Progenitor cell of endocrine pancreas (in vitro differentiated cells): ENCODE measurements at regions not wholly inside any gene's neighbourhood (a gene's known extent, or its start where the extent isn't known, plus 50 kb on each side); places are given as distances from the start of the nearest gene placed in this dataset.
"Not testable (repeated sequence)": the region's sequence is repeated elsewhere in the genome, so short reads cannot be mapped to it uniquely, and the experiment has no call there.

Experiments used
- DNase-seq: peaks from one replicate; pipeline ENCODE4 v3.0.0; 2021; ENCODE audit warnings: low spot score; ENCODE audit not compliant: unreplicated experiment
- H3K27ac Mint-ChIP-seq: 2 replicates; pipeline ENCODE4 v1.8.0; 2021; ENCODE audit warnings: mild to moderate bottlenecking, moderate library complexity, mixed read lengths
- H3K27me3 Mint-ChIP-seq: 2 replicates; pipeline ENCODE4 v1.8.0; 2021; ENCODE audit warnings: mixed read lengths
- H3K36me3 Mint-ChIP-seq: 2 replicates; pipeline ENCODE4 v1.8.0; 2022; ENCODE audit warnings: mixed read lengths; ENCODE audit not compliant: insufficient read depth
- H3K4me1 Mint-ChIP-seq: 2 replicates; pipeline ENCODE4 v1.8.0; 2021; ENCODE audit warnings: low read depth, mixed read lengths
- H3K4me3 Mint-ChIP-seq: 2 replicates; pipeline ENCODE4 v1.8.0; 2021; ENCODE audit warnings: low read depth, mild to moderate bottlenecking, moderate library complexity, mixed read lengths
- H3K9me3 Mint-ChIP-seq: 2 replicates; pipeline ENCODE4 v1.8.0; 2021; ENCODE audit warnings: low read depth, mixed read lengths
- TF ChIP-seq, protein P1 (sequence below): fragments of 200-600 bp; sonication (generic); IDR thresholded peaks from one replicate; pipeline ENCODE4 v1.5.0; 2021; ENCODE audit warnings: antibody characterized with exemption, mild to moderate bottlenecking; ENCODE audit not compliant: unreplicated experiment

DNA sequence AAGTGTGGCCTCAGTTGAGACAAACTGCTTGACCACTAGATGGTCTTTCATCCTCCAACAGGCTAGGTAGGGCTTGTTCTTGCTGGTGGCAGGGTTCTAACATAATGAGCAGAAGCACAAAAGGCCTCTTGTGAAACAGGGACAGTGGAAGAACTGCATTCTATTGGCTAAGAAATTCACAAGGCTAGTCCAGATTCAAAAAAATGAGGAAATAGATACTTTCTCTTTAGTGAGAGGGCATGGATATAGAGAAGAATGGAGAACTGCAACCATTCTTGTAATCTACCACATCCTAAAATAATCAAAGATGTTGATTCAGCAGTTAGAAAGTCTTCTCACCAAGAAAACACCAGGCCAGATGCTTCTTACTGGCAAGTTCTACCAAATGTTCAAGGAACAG, 143.7 kb upstream of the LRIG1 start:
- TF ChIP-seq, protein P1, sequence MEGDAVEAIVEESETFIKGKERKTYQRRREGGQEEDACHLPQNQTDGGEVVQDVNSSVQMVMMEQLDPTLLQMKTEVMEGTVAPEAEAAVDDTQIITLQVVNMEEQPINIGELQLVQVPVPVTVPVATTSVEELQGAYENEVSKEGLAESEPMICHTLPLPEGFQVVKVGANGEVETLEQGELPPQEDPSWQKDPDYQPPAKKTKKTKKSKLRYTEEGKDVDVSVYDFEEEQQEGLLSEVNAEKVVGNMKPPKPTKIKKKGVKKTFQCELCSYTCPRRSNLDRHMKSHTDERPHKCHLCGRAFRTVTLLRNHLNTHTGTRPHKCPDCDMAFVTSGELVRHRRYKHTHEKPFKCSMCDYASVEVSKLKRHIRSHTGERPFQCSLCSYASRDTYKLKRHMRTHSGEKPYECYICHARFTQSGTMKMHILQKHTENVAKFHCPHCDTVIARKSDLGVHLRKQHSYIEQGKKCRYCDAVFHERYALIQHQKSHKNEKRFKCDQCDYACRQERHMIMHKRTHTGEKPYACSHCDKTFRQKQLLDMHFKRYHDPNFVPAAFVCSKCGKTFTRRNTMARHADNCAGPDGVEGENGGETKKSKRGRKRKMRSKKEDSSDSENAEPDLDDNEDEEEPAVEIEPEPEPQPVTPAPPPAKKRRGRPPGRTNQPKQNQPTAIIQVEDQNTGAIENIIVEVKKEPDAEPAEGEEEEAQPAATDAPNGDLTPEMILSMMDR: no peak
- Mint-ChIP-seq H3K36me3 (no peaks in the 10 kb centered on the region), H3K4me1 (peaks cover 11% of the 10 kb centered on the region), H3K27me3 (no peaks in the 10 kb centered on the region), H3K27ac (no peak overlapping the region), H3K4me3 (no peak overlapping the region), H3K9me3 (peaks cover 3% of the 10 kb centered on the region)
- DNase-seq: no peak

DNA sequence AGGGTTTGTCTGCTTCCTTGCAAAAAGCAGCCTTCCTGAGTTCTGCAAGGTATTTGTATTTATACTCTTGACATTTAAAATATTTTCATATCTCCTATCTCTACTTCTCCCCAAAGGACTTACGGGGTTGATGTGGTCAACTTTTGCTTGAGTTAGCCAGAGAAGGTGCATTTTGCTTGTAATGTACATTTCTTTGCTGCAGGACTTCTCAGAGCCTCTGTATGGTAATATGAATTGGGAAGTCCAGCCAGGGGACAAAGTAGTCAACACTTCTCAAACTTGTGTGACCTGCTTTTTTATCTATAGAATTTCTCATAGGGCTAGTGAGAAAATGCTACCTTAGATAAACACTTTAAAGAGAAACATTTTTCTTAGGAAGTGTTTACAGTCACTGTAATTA, 148.2 kb upstream of the LRIG1 start:
- DNase-seq: no peak
- TF ChIP-seq, protein P1: no peak
- peaks cover 4% of the 10 kb centered on the region for H3K4me1 Mint-ChIP-seq
- H3K27me3 Mint-ChIP-seq: no peaks in the 10 kb centered on the region
- H3K36me3 Mint-ChIP-seq: no peaks in the 10 kb centered on the region
- H3K27ac Mint-ChIP-seq: no peak overlapping the region
- peaks cover 6% of the 10 kb centered on the region for H3K9me3 Mint-ChIP-seq
- no peak overlapping the region for H3K4me3 Mint-ChIP-seq

DNA sequence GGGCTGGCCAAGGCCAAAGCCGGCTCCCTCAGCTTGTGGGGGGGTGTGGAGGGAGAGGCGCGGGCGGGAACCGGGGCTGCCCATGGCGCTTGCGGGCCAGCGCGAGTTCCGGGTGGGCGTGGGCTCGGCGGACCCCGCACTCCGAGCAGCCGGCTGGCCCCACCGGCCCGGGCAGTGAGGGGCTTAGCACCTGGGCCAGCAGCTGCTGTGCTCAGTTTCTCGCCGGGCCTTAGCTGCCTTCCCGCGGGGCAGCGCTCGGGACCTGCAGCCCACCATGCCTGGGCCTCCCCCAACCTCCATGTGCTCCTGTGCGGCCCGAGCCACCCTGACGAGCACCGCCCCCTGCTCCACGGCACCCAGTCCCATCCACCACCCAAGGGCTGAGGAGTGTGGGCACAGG, 150.7 kb upstream of the LRIG1 start:
- not testable (repeated sequence) for H3K4me3 Mint-ChIP-seq, H3K9me3 Mint-ChIP-seq, DNase-seq, H3K36me3 Mint-ChIP-seq, H3K27me3 Mint-ChIP-seq, H3K27ac Mint-ChIP-seq
- H3K4me1 Mint-ChIP-seq: peaks cover 22% of the 10 kb centered on the region

DNA sequence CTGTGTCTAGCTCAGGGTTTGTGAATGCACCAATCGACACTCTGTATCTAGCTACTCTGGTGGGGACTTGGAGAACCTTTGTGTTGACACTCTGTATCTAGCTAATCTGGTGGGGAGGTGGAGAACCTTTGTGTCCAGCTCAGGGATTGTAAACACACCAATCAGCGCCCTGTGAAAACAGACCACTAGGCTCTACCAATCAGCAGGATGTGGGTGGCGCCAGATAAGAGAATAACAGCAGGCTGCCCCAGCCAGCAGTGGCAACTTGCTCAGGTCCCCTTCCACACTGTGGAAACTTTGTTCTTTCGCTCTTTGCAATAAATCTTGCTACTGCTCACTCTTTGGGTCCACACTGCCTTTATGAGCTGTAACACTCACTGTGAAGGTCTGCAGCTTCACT, 151.3 kb upstream of the LRIG1 start:
- not testable (repeated sequence) for DNase-seq, H3K27ac Mint-ChIP-seq, H3K4me3 Mint-ChIP-seq, H3K9me3 Mint-ChIP-seq, H3K36me3 Mint-ChIP-seq, H3K27me3 Mint-ChIP-seq
- H3K4me1 Mint-ChIP-seq: peaks cover 28% of the 10 kb centered on the region

DNA sequence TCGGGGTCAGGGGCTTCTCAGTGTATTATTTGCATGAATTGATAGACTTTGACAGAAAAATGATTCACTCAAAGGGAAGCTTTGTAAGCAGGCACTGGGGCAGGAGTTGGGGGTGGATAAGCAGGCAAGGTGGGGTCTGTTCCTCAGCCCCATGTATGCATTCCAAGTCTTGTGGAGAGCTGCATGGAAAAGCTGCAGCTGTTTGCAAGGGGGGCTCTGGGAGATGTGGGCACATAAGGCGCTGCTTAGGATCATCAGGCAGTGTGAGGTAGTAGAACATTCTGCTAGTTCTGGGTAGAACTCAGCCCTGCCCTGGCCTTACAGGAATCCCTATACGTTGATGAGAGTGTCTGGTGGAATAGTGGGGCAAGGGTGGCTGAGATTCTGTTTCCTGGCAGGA, 154.2 kb upstream of the LRIG1 start:
- Mint-ChIP-seq H3K4me3 (no peak overlapping the region), H3K27me3 (no peaks in the 10 kb centered on the region), H3K4me1 (peaks cover 38% of the 10 kb centered on the region), H3K9me3 (peaks cover 3% of the 10 kb centered on the region), H3K27ac (peak overlapping the region; percentile 91), H3K36me3 (no peaks in the 10 kb centered on the region)
- no peak for DNase-seq
- TF ChIP-seq, protein P1: no peak

DNA sequence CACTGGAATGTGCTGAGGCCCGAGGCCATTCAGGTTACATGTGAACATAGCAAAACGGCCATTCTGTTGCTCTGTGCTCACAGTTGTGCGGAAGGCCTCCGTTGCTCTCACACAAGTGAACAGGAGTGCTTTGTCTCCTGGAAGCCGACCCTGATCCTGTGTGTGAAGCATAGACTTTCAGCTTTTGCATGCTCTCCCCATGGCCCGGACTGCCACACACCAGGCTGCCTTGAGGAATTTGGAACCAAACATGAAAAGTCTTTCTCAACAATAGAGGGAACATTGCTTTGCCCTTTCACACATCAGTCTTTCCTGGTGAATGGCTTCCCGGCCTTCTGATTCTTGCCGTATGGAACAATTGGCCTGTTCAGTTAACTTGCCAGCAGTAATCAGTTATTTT, 154.8 kb upstream of the LRIG1 start:
- Mint-ChIP-seq H3K27ac (peak overlapping the region; percentile 91), H3K4me1 (peaks cover 38% of the 10 kb centered on the region), H3K27me3 (no peaks in the 10 kb centered on the region), H3K36me3 (no peaks in the 10 kb centered on the region), H3K9me3 (peaks cover 3% of the 10 kb centered on the region), H3K4me3 (no peak overlapping the region)
- no peak for DNase-seq
- TF ChIP-seq, protein P1: no peak
